Karpas-422 (cell line): ENCODE measurements at regions not wholly inside any gene's neighbourhood (a gene's known extent, or its start where the extent isn't known, plus 50 kb on each side); places are given as distances from the start of the nearest gene placed in this dataset.

Source experiments
- DNase-seq: peaks from one replicate; pipeline ENCODE4 v3.0.0-alpha.2; 2015
- H2AFZ ChIP-seq: fragments of 200-600 bp; sonication (generic); 2 replicates; pipeline ENCODE4 v1.6.1; 2014; ENCODE audit warnings: antibody characterized with exemption, low read length, mixed read lengths
- H3K27ac ChIP-seq: fragments of 200-600 bp; sonication (generic); 2 replicates; pipeline ENCODE4 v1.5.1; 2014; ENCODE audit warnings: mild to moderate bottlenecking, low read length, moderate library complexity
- H3K27me3 ChIP-seq: fragments of 200-600 bp; sonication (generic); 2 replicates; pipeline ENCODE4 v1.6.1; 2014; ENCODE audit warnings: low read length, mixed read lengths
- H3K36me3 ChIP-seq: fragments of 200-600 bp; sonication (generic); 2 replicates; pipeline ENCODE4 v1.6.1; 2014; ENCODE audit warnings: low read length, mixed read lengths; ENCODE audit not compliant: insufficient read depth
- H3K4me1 ChIP-seq: fragments of 200-600 bp; sonication (generic); 2 replicates; pipeline ENCODE4 v1.6.1; 2014; ENCODE audit warnings: mild to moderate bottlenecking, low read length, mixed read lengths
- H3K4me2 ChIP-seq: fragments of 200-600 bp; sonication (generic); 2 replicates; pipeline ENCODE4 v1.6.1; 2014; ENCODE audit warnings: low read length, low read depth, mild to moderate bottlenecking; ENCODE audit not compliant: poor library complexity, severe bottlenecking
- H3K4me3 ChIP-seq: fragments of 200-600 bp; sonication (generic); 2 replicates; pipeline ENCODE4 v1.5.1; 2014; ENCODE audit warnings: mild to moderate bottlenecking, antibody characterized with exemption, low read length, mixed read lengths
- H3K79me2 ChIP-seq: fragments of 200-600 bp; sonication (generic); 2 replicates; pipeline ENCODE4 v1.6.1; 2014; ENCODE audit warnings: mild to moderate bottlenecking, low read length, mixed read lengths
- H3K9ac ChIP-seq: fragments of 200-600 bp; sonication (generic); 2 replicates; pipeline ENCODE4 v1.6.0; 2014; ENCODE audit warnings: low read length
- H3K9me2 ChIP-seq: fragments of 200-600 bp; sonication (generic), shearing (Covaris generic); replicated peaks from 2 replicates; pipeline ENCODE4 v1.6.0; 2014; ENCODE audit warnings: mild to moderate bottlenecking, low read length, moderate library complexity; ENCODE audit not compliant: insufficient read depth
- H3K9me3 ChIP-seq: fragments of 300-700, 200-600 bp; sonication (generic); 2 replicates; pipeline ENCODE4 v1.6.1; 2014; ENCODE audit warnings: low read length, mixed read lengths
- H4K20me1 ChIP-seq: fragments of 200-600 bp; sonication (generic); 2 replicates; pipeline ENCODE4 v1.6.1; 2014; ENCODE audit warnings: mild to moderate bottlenecking, antibody characterized with exemption, low read length, low read depth; ENCODE audit not compliant: insufficient read depth

GRCh38 chr3:182094321-182094720 lies 382.6 kb downstream of the SOX2 start:
- Histone ChIP-seq H2AFZ (no peak overlapping the region), H3K36me3 (no peaks in the 10 kb centered on the region), H3K27me3 (no peaks in the 10 kb centered on the region), H3K9me3 (no peaks in the 10 kb centered on the region), H3K4me3 (no peak overlapping the region), H3K27ac (no peak overlapping the region), H3K4me2 (no peak overlapping the region), H4K20me1 (no peaks in the 10 kb centered on the region), H3K9me2 (no peaks in the 10 kb centered on the region), H3K79me2 (no peaks in the 10 kb centered on the region), H3K9ac (no peak overlapping the region), H3K4me1 (peaks cover 13% of the 10 kb centered on the region)
- DNase-seq = no peak

- no peak overlapping the region for H2AFZ ChIP-seq
- H3K79me2 ChIP-seq = no peaks in the 10 kb centered on the region
- H3K36me3 ChIP-seq = no peaks in the 10 kb centered on the region
- H3K9me2 ChIP-seq = no peaks in the 10 kb centered on the region; the same call in 1 of the 2 replicates
- no peaks in the 10 kb centered on the region for H3K9me3 ChIP-seq
- H3K9ac ChIP-seq = no peak overlapping the region
- no peaks in the 10 kb centered on the region for H3K27me3 ChIP-seq
- no peak overlapping the region for H3K27ac ChIP-seq
- H3K4me1 ChIP-seq = no peaks in the 10 kb centered on the region
- H3K4me3 ChIP-seq = no peak overlapping the region
- no peak for DNase-seq
- no peaks in the 10 kb centered on the region for H4K20me1 ChIP-seq
- no peak overlapping the region for H3K4me2 ChIP-seq
These were observed 393.2 kb downstream of the SOX2 start for GRCh38 chr3:182104881-182105280.

- no peak for DNase-seq
- Histone ChIP-seq H3K36me3 (no peaks in the 10 kb centered on the region), H3K9me2 (no peaks in the 10 kb centered on the region; the same call in 1 of the 2 replicates), H3K79me2 (no peaks in the 10 kb centered on the region), H3K4me3 (no peak overlapping the region), H3K4me2 (no peak overlapping the region), H2AFZ (no peak overlapping the region), H3K4me1 (no peaks in the 10 kb centered on the region), H3K9me3 (no peaks in the 10 kb centered on the region), H4K20me1 (no peaks in the 10 kb centered on the region), H3K9ac (no peak overlapping the region), H3K27ac (no peak overlapping the region), H3K27me3 (no peaks in the 10 kb centered on the region)
These were observed 394.1 kb downstream of the SOX2 start for GRCh38 chr3:182105875-182106274.

- Histone ChIP-seq H3K36me3 (no peaks in the 10 kb centered on the region), H3K4me2 (no peak overlapping the region), H3K9me2 (no peaks in the 10 kb centered on the region; the same call in 1 of the 2 replicates), H3K27me3 (no peaks in the 10 kb centered on the region), H3K4me1 (no peaks in the 10 kb centered on the region), H3K9me3 (no peaks in the 10 kb centered on the region), H4K20me1 (no peaks in the 10 kb centered on the region), H3K4me3 (no peak overlapping the region), H3K79me2 (no peaks in the 10 kb centered on the region), H3K27ac (no peak overlapping the region), H2AFZ (no peak overlapping the region), H3K9ac (no peak overlapping the region)
- DNase-seq = no peak
These were observed 396.6 kb downstream of the SOX2 start for GRCh38 chr3:182108371-182108770.

- no peak for DNase-seq
- Histone ChIP-seq H2AFZ (no peak overlapping the region), H3K9ac (no peak overlapping the region), H3K36me3 (no peaks in the 10 kb centered on the region), H3K4me1 (no peaks in the 10 kb centered on the region), H3K4me2 (no peak overlapping the region), H3K79me2 (no peaks in the 10 kb centered on the region), H3K4me3 (no peak overlapping the region), H3K27me3 (no peaks in the 10 kb centered on the region), H3K27ac (no peak overlapping the region), H3K9me3 (no peaks in the 10 kb centered on the region), H3K9me2 (no peaks in the 10 kb centered on the region), H4K20me1 (no peaks in the 10 kb centered on the region)
These were observed 400.2 kb downstream of the SOX2 start for GRCh38 chr3:182111967-182112366.

GRCh38 chr3:182115328-182116015 lies 403.7 kb downstream of the SOX2 start:
- H3K4me1 ChIP-seq = no peaks in the 10 kb centered on the region
- H3K9ac ChIP-seq = no peak overlapping the region
- H3K27ac ChIP-seq = no peak overlapping the region
- no peak overlapping the region for H3K4me3 ChIP-seq
- H3K4me2 ChIP-seq = no peak overlapping the region
- H3K9me2 ChIP-seq = no peaks in the 10 kb centered on the region
- no peaks in the 10 kb centered on the region for H4K20me1 ChIP-seq
- H3K36me3 ChIP-seq = no peaks in the 10 kb centered on the region
- no peaks in the 10 kb centered on the region for H3K79me2 ChIP-seq
- no peak overlapping the region for H2AFZ ChIP-seq
- H3K27me3 ChIP-seq = no peaks in the 10 kb centered on the region
- no peaks in the 10 kb centered on the region for H3K9me3 ChIP-seq
- DNase-seq = no peak

- Histone ChIP-seq H4K20me1 (no peaks in the 10 kb centered on the region), H3K27me3 (no peaks in the 10 kb centered on the region), H3K36me3 (no peaks in the 10 kb centered on the region), H3K4me3 (no peak overlapping the region), H3K9ac (no peak overlapping the region), H3K79me2 (no peaks in the 10 kb centered on the region), H3K4me2 (no peak overlapping the region), H3K27ac (no peak overlapping the region), H3K9me2 (no peaks in the 10 kb centered on the region), H3K4me1 (no peaks in the 10 kb centered on the region), H2AFZ (no peak overlapping the region), H3K9me3 (no peaks in the 10 kb centered on the region)
- no peak for DNase-seq
These were observed 404.7 kb downstream of the SOX2 start for GRCh38 chr3:182116386-182116785.

GRCh38 chr3:182117131-182117530 lies 405.4 kb downstream of the SOX2 start:
- H2AFZ ChIP-seq = no peak overlapping the region
- H3K9ac ChIP-seq = no peak overlapping the region
- no peak overlapping the region for H3K27ac ChIP-seq
- no peaks in the 10 kb centered on the region for H3K36me3 ChIP-seq
- no peaks in the 10 kb centered on the region for H3K9me3 ChIP-seq
- no peaks in the 10 kb centered on the region for H3K9me2 ChIP-seq
- H4K20me1 ChIP-seq = no peaks in the 10 kb centered on the region
- no peak overlapping the region for H3K4me3 ChIP-seq
- DNase-seq = no peak
- no peaks in the 10 kb centered on the region for H3K4me1 ChIP-seq
- H3K27me3 ChIP-seq = no peaks in the 10 kb centered on the region
- H3K4me2 ChIP-seq = no peak overlapping the region
- H3K79me2 ChIP-seq = no peaks in the 10 kb centered on the region
